Kidney (tissue), 13 donors: ENCODE measurements at regions not wholly inside any gene's neighbourhood (a gene's known extent, or its start where the extent isn't known, plus 50 kb on each side); places are given as distances from the start of the nearest gene placed in this dataset.

Experiments used
- DNase-seq, 5 donors: peaks; one replicate each; pipeline ENCODE4 v3.0.0-alpha.2; 2013 to 2020
- FAIRE-seq: peaks from 2 replicates; lab custom pipeline; 2012; peaks lifted over from hg19 to GRCh38; lab: Jason Lieb, UNC
- H3K27ac ChIP-seq, 2 donors: one replicate each; pipeline ENCODE4 v1.7.0; 2013; ENCODE audit warnings: low read depth in 2 of 2, low read length in 2 of 2, inconsistent platforms in 1 of 2
- H3K27me3 ChIP-seq: one replicate; pipeline ENCODE4 v1.7.1; 2013; ENCODE audit warnings: low read length, inconsistent platforms; ENCODE audit not compliant: control insufficient read depth, insufficient read depth
- H3K36me3 ChIP-seq, 3 donors: one replicate each; pipeline versions ENCODE4 v1.7.0 to v1.7.1; 2013; ENCODE audit warnings: low read length in 3 of 3, control low read depth in 1 of 3, inconsistent platforms in 1 of 3; ENCODE audit not compliant: insufficient read depth in 3 of 3, control insufficient read depth in 2 of 3
- H3K4me1 ChIP-seq, 3 donors: one replicate each; pipeline versions ENCODE4 v1.7.0 to v1.7.1; 2013; ENCODE audit warnings: low read length in 3 of 3, inconsistent platforms in 1 of 3, low read depth in 1 of 3; ENCODE audit not compliant: control insufficient read depth in 2 of 3, insufficient read depth in 2 of 3
- H3K4me3 ChIP-seq, 3 donors: one replicate each; pipeline versions ENCODE4 v1.7.0 to v1.8.1; 2013; ENCODE audit warnings: low read length in 3 of 3, control low read depth in 1 of 3, inconsistent platforms in 1 of 3
- H3K9ac ChIP-seq, 3 donors: one replicate each; pipeline versions ENCODE4 v1.7.0 to v1.7.1; 2013; ENCODE audit warnings: low read length in 3 of 3, control low read depth in 1 of 3, inconsistent platforms in 1 of 3
- H3K9me3 ChIP-seq, 3 donors: one replicate each; pipeline versions ENCODE4 v1.7.0 to v1.7.1; 2013; ENCODE audit warnings: low read length in 3 of 3, control low read depth in 1 of 3, inconsistent platforms in 1 of 3; ENCODE audit not compliant: control insufficient read depth in 2 of 3, insufficient read depth in 1 of 3
- CTCF ChIP-seq: IDR thresholded peaks from 3 replicates; pipeline ENCODE4 v1.5.1; 2012; ENCODE audit warnings: mild to moderate bottlenecking, moderate library complexity, borderline replicate concordance; ENCODE audit not compliant: insufficient read depth; ENCODE audit errors: extremely low read depth
- intact Hi-C: fragments of 100-400 bp; cut with DNase I; formaldehyde crosslinking; loops from one replicate; pipeline ENCODE4 v1.11.1; 2022
- donor health status: control.
- donor health status: control.
- donor health status: control.
- donor health status: control.
- donor health status: control.
- donor health status: DM: yes; HTN: yes; CAD: no.
- donor health status: Normal renal cell carcinoma (clear cell type).

GRCh38 chr3:41101231-41101630 is 98.1 kb upstream of the CTNNB1 start:
- Histone ChIP-seq H3K4me3 (no peak overlapping the region), H3K4me1 (no peaks in the 10 kb centered on the region), H3K36me3 (no peaks in the 10 kb centered on the region), H3K27me3 (no peaks in the 10 kb centered on the region), H3K9ac (no peak overlapping the region), H3K9me3 (no peaks in the 10 kb centered on the region), H3K27ac (no peak overlapping the region)
- no peak for DNase-seq
- FAIRE-seq, result no peak
- no peak for TF ChIP-seq CTCF
- intact Hi-C loops, result no loop called here

GRCh38 chr3:41102053-41102556 is 97.2 kb upstream of the CTNNB1 start:
- intact Hi-C loops, result no loop called here
- no peaks in the 10 kb centered on the region for H3K27me3 ChIP-seq
- no peak overlapping the region for H3K27ac ChIP-seq
- FAIRE-seq (no peak), DNase-seq (no peak)
- no peaks in the 10 kb centered on the region for H3K9me3 ChIP-seq
- no peak overlapping the region for H3K4me3 ChIP-seq
- H3K4me1 ChIP-seq, result no peaks in the 10 kb centered on the region
- no peaks in the 10 kb centered on the region for H3K36me3 ChIP-seq
- no peak overlapping the region for H3K9ac ChIP-seq
- no peak for TF ChIP-seq CTCF

- H3K9me3 ChIP-seq, result no peaks in the 10 kb centered on the region
- FAIRE-seq (no peak), DNase-seq (no peak)
- intact Hi-C loops, result no loop called here
- H3K27me3 ChIP-seq, result no peaks in the 10 kb centered on the region
- TF ChIP-seq CTCF, result no peak
- no peak overlapping the region for H3K27ac ChIP-seq
- no peak overlapping the region for H3K4me3 ChIP-seq
- no peaks in the 10 kb centered on the region for H3K4me1 ChIP-seq
- no peak overlapping the region for H3K9ac ChIP-seq
- H3K36me3 ChIP-seq, result no peaks in the 10 kb centered on the region
These were observed 96.6 kb upstream of the CTNNB1 start for GRCh38 chr3:41102750-41103149.

- H3K9ac ChIP-seq, result no peak overlapping the region
These were observed 96.1 kb upstream of the CTNNB1 start for GRCh38 chr3:41103200-41103599.

More at GRCh38 chr3:41103200-41103599, 96.1 kb upstream of the CTNNB1 start:
- no peaks in the 10 kb centered on the region for H3K36me3 ChIP-seq
- no peak for DNase-seq
- H3K4me3 ChIP-seq, result no peak overlapping the region
- no peak for TF ChIP-seq CTCF
- H3K27ac ChIP-seq, result no peak overlapping the region
- FAIRE-seq, result no peak
- H3K27me3 ChIP-seq, result no peaks in the 10 kb centered on the region
- H3K9me3 ChIP-seq, result no peaks in the 10 kb centered on the region
- no peaks in the 10 kb centered on the region for H3K4me1 ChIP-seq
- intact Hi-C loops, result no loop called here
